ENCODE measurements at regions not wholly inside any gene's neighbourhood (a gene's known extent, or its start where the extent isn't known, plus 50 kb on each side); places are given as distances from the start of the nearest gene placed in this dataset.

- no peak for TF ChIP-seq SRF (IDR thresholded peaks at IDR 0.05; ENCODE audit: low read depth)
- no peak for TF ChIP-seq JUND (IDR thresholded peaks at IDR 0.05)
- TF ChIP-seq, protein P1, sequence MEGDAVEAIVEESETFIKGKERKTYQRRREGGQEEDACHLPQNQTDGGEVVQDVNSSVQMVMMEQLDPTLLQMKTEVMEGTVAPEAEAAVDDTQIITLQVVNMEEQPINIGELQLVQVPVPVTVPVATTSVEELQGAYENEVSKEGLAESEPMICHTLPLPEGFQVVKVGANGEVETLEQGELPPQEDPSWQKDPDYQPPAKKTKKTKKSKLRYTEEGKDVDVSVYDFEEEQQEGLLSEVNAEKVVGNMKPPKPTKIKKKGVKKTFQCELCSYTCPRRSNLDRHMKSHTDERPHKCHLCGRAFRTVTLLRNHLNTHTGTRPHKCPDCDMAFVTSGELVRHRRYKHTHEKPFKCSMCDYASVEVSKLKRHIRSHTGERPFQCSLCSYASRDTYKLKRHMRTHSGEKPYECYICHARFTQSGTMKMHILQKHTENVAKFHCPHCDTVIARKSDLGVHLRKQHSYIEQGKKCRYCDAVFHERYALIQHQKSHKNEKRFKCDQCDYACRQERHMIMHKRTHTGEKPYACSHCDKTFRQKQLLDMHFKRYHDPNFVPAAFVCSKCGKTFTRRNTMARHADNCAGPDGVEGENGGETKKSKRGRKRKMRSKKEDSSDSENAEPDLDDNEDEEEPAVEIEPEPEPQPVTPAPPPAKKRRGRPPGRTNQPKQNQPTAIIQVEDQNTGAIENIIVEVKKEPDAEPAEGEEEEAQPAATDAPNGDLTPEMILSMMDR (IDR thresholded peaks at IDR 0.05 in 2 of 3, conservative IDR thresholded peaks at IDR 0.05 in 1 of 3; ENCODE audit: borderline replicate concordance in 1 of 3, insufficient read depth in 1 of 3, low read depth in 2 of 3, low read length in 2 of 3), result no peak
- no peak for TF ChIP-seq TCF7L2 (IDR thresholded peaks at IDR 0.05; ENCODE audit: borderline replicate concordance, extremely low read depth, insufficient read depth, insufficient read length)
- TF ChIP-seq ZNF274 (IDR thresholded peaks at IDR 0.05; ENCODE audit: low read depth, low read length), result no peak
- TF ChIP-seq ATF3 (IDR thresholded peaks at IDR 0.05), result no peak
- TF ChIP-seq POLR2A (IDR thresholded peaks at IDR 0.05; ENCODE audit: borderline replicate concordance, extremely low read depth, insufficient read depth, insufficient read length), result no peak
- TF ChIP-seq CBX3 (IDR thresholded peaks at IDR 0.05; ENCODE audit: low read depth), result no peak
Measured at GRCh38 chr7:84817016-84817415, 369.8 kb downstream of the SEMA3D start.

Measured in HCT116 (cell line).